GM23248 (cell line): ENCODE measurements at regions not wholly inside any gene's neighbourhood (a gene's known extent, or its start where the extent isn't known, plus 50 kb on each side); places are given as distances from the start of the nearest gene placed in this dataset.

ENCODE experiments used
- DNase-seq: peaks from one replicate; pipeline ENCODE4 v3.0.0-alpha.2; 2015
- H2AFZ ChIP-seq: fragments of 200-600 bp; sonication (generic); 2 replicates; pipeline ENCODE4 v1.6.1; 2016; ENCODE audit warnings: antibody characterized with exemption
- H3F3A ChIP-seq: fragments of 200-600 bp; sonication (generic); 2 replicates; pipeline ENCODE4 v1.6.1; 2016; ENCODE audit warnings: mild to moderate bottlenecking, antibody characterized with exemption, mixed run types; ENCODE audit not compliant: insufficient read depth
- H3K27ac ChIP-seq: fragments of 200-600 bp; sonication (generic); 2 replicates; pipeline ENCODE4 v1.5.1; 2016; ENCODE audit warnings: mild to moderate bottlenecking
- H3K27me3 ChIP-seq: fragments of 200-600 bp; sonication (generic); replicated peaks from 2 replicates; pipeline ENCODE4 v1.6.1; 2016; ENCODE audit warnings: mild to moderate bottlenecking; ENCODE audit not compliant: insufficient read depth
- H3K36me3 ChIP-seq: fragments of 200-600 bp; sonication (generic); 2 replicates; pipeline ENCODE4 v1.6.1; 2016; ENCODE audit warnings: low read depth, mild to moderate bottlenecking
- H3K4me1 ChIP-seq: fragments of 200-600 bp; sonication (generic); 2 replicates; pipeline ENCODE4 v1.6.1; 2016; ENCODE audit warnings: mild to moderate bottlenecking; ENCODE audit not compliant: insufficient read depth
- H3K4me2 ChIP-seq: fragments of 200-600 bp; sonication (generic); one replicate; pipeline ENCODE4 v1.6.1; 2016; ENCODE audit warnings: mild to moderate bottlenecking; ENCODE audit not compliant: unreplicated experiment
- H3K4me3 ChIP-seq: fragments of 200-600 bp; sonication (generic); 2 replicates; pipeline ENCODE4 v1.5.1; 2016; ENCODE audit warnings: mild to moderate bottlenecking
- H3K79me2 ChIP-seq: fragments of 200-600 bp; sonication (generic); 2 replicates; pipeline ENCODE4 v1.6.1; 2016; ENCODE audit warnings: mild to moderate bottlenecking; ENCODE audit not compliant: insufficient read depth
- H3K9ac ChIP-seq: fragments of 200-600 bp; sonication (generic); 2 replicates; pipeline ENCODE4 v1.6.1; 2016; ENCODE audit warnings: mild to moderate bottlenecking
- H3K9me2 ChIP-seq: fragments of 200-600 bp; sonication (generic); 2 replicates; pipeline ENCODE4 v1.6.1; 2016; ENCODE audit warnings: mixed run types, mild to moderate bottlenecking, moderate library complexity; ENCODE audit not compliant: insufficient read depth
- H3K9me3 ChIP-seq: fragments of 200-600 bp; sonication (generic); one replicate; pipeline ENCODE4 v1.6.1; 2017; ENCODE audit warnings: low read depth
- H4K20me1 ChIP-seq: fragments of 200-600 bp; sonication (generic); 2 replicates; pipeline ENCODE4 v1.6.0; 2016; ENCODE audit not compliant: insufficient read depth
- EZH2 ChIP-seq: fragments of 200-600 bp; sonication (generic); IDR thresholded peaks from 2 replicates; pipeline ENCODE4 v1.6.1; 2018; ENCODE audit warnings: antibody characterized with exemption, mild to moderate bottlenecking; ENCODE audit not compliant: insufficient read depth, poor library complexity, severe bottlenecking
- EZH2phosphoT487 ChIP-seq: fragments of 200-600 bp; sonication (generic); IDR thresholded peaks from 2 replicates; pipeline ENCODE4 v1.6.1; 2018; ENCODE audit warnings: antibody characterized with exemption, moderate library complexity, mild to moderate bottlenecking, low read depth; ENCODE audit not compliant: insufficient read depth
- WGBS, 2 experiments: methylation state at CpG; one replicate each; pipeline ENCODE4 v1.1.6; 2015 to 2017; ENCODE audit warnings: low lambda C conversion rate in 2 of 2, low coverage in 1 of 2; ENCODE audit errors: missing lambda C conversion rate in 2 of 2; 5-methylcytosine and 5-hydroxymethylcytosine counted together
- in situ Hi-C: fragments of 300-500 bp; cut with MboI; formaldehyde crosslinking; loops from 2 replicates; pipeline ENCODE4 v1.15.0; 2020

DNA sequence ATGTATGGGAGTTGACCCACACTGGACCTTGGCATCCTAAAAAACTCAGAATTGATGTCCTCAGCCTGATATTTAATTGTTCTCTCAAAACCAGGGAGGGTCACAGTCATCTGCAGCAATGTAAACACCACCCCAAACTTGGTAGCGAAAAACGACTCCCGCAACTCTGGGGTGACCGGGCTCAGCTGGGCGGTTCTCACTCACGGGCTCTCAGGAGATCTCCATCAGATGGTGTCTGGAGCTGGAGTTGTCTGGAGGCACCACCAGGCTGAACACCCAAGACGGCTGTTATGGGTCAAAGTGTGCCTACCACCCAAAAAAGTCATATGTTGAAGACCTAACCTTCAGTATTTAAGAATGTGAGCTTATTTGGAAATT lies 50.9 kb upstream of the NXT1 start:
- H3K4me3 ChIP-seq = no peak overlapping the region
- no peaks in the 10 kb centered on the region for H3K36me3 ChIP-seq
- peaks cover 5% of the 10 kb centered on the region; the same call in 1 of the 2 replicates for H3K27me3 ChIP-seq
- no peaks in the 10 kb centered on the region for H3K9me2 ChIP-seq
- TF ChIP-seq EZH2 (no peak), EZH2phosphoT487 (no peak)
- H3F3A ChIP-seq = peaks cover 1% of the 10 kb centered on the region; the same call in 1 of the 2 replicates
- no peak overlapping the region for H3K4me2 ChIP-seq
- in situ Hi-C loops = no loop called here
- H2AFZ ChIP-seq = no peak overlapping the region
- peaks cover 14% of the 10 kb centered on the region for H3K4me1 ChIP-seq
- no peak overlapping the region for H3K9ac ChIP-seq
- H3K9me3 ChIP-seq = no peaks in the 10 kb centered on the region
- H3K27ac ChIP-seq = no peak overlapping the region
- 95 to 97% methylated on average over 7 of the region's 7 CpGs for WGBS, 2 experiments
- no peaks in the 10 kb centered on the region for H3K79me2 ChIP-seq
- no peaks in the 10 kb centered on the region for H4K20me1 ChIP-seq
- no peak for DNase-seq

DNA sequence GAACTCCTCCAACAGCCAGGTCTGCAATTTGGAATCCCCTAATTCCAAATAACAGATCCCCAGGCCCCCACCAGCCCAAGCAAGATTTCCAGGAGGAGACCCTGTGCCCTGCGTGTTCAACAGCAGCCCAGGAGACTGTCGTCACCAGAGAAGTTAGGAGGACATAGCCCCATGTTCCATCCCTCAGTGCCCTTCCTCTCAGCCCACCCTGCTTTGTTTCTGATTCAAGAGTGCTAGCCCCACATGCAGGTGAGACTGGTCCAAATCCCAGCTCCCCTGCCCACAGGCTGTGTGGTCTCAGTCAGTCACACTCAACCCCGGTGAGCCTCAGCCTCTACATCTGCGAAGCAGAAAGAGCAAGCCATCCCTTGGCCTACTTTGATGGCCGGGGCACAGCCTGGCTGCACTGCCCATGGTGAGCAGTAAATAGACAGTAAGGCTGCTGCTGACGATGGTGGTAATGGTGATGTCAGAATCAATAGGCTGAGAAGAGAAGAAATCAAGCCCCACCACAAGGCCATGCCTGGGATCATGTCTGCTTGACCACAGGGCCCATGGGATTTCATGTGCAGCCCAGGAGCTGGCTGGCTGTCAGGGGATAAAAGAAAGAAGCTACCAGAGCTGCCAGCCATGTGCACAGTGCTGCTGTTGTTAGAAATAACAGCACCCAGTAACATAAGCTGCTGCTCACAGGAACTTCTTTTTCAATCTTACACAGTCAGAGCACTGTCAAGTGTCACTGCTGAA lies 51.5 kb upstream of the NXT1 start:
- no peak overlapping the region for H3K27ac ChIP-seq
- DNase-seq = peak; percentile 39

DNA sequence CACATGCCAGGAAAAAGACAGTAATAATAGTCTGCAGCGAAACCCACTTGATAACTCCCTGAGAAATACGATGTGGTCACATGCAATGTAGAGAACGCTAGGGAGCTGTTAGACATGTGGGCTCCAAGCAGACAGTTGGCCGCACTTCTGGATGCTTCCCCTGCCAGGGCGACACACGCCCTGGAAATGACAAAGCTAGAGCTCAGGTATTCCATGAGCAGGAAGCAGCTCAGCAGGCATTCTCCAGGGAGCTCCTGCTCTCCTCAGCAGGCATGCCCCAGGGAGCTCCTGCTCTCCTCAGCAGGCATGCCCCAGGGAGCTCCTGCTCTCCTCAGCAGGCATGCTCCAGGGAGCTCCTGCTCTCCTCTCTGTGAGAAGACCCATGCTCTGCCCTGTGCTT lies 52.4 kb upstream of the NXT1 start:
- in situ Hi-C loops = no loop called here
- H3K79me2 ChIP-seq = no peaks in the 10 kb centered on the region
- no peak overlapping the region for H3K9ac ChIP-seq
- no peak overlapping the region for H3K4me2 ChIP-seq
- H3K9me3 ChIP-seq = no peaks in the 10 kb centered on the region
- WGBS, 2 experiments = 59 to 63% methylated on average over 6 of the region's 6 CpGs
- H3K36me3 ChIP-seq = no peaks in the 10 kb centered on the region
- H3F3A ChIP-seq = no peaks in the 10 kb centered on the region
- no peak overlapping the region for H3K27ac ChIP-seq
- no peak overlapping the region for H2AFZ ChIP-seq
- DNase-seq = peak; percentile 20
- H3K27me3 ChIP-seq = no peaks in the 10 kb centered on the region; the same call in 1 of the 2 replicates
- H3K4me3 ChIP-seq = no peak overlapping the region
- no peak for TF ChIP-seq EZH2
- TF ChIP-seq EZH2phosphoT487 = no peak
- no peaks in the 10 kb centered on the region for H4K20me1 ChIP-seq
- H3K9me2 ChIP-seq = no peaks in the 10 kb centered on the region
- peaks cover 14% of the 10 kb centered on the region for H3K4me1 ChIP-seq

More for the DNA sequence above, 51.5 kb upstream of the NXT1 start:
- 84 to 91% methylated on average over 6 of the region's 6 CpGs for WGBS, 2 experiments
- H3K9me3 ChIP-seq = no peaks in the 10 kb centered on the region
- in situ Hi-C loops = no loop called here
- no peaks in the 10 kb centered on the region for H3K9me2 ChIP-seq
- H2AFZ ChIP-seq = no peak overlapping the region
- H3K4me2 ChIP-seq = no peak overlapping the region
- no peaks in the 10 kb centered on the region for H4K20me1 ChIP-seq
- no peaks in the 10 kb centered on the region for H3K79me2 ChIP-seq
- H3K27me3 ChIP-seq = peaks cover 5% of the 10 kb centered on the region; the same call in 1 of the 2 replicates
- H3K4me1 ChIP-seq = peaks cover 14% of the 10 kb centered on the region
- no peak overlapping the region for H3K9ac ChIP-seq
- H3F3A ChIP-seq = no peaks in the 10 kb centered on the region
- H3K4me3 ChIP-seq = no peak overlapping the region
- no peaks in the 10 kb centered on the region for H3K36me3 ChIP-seq
- TF ChIP-seq EZH2 = no peak
- no peak for TF ChIP-seq EZH2phosphoT487

DNA sequence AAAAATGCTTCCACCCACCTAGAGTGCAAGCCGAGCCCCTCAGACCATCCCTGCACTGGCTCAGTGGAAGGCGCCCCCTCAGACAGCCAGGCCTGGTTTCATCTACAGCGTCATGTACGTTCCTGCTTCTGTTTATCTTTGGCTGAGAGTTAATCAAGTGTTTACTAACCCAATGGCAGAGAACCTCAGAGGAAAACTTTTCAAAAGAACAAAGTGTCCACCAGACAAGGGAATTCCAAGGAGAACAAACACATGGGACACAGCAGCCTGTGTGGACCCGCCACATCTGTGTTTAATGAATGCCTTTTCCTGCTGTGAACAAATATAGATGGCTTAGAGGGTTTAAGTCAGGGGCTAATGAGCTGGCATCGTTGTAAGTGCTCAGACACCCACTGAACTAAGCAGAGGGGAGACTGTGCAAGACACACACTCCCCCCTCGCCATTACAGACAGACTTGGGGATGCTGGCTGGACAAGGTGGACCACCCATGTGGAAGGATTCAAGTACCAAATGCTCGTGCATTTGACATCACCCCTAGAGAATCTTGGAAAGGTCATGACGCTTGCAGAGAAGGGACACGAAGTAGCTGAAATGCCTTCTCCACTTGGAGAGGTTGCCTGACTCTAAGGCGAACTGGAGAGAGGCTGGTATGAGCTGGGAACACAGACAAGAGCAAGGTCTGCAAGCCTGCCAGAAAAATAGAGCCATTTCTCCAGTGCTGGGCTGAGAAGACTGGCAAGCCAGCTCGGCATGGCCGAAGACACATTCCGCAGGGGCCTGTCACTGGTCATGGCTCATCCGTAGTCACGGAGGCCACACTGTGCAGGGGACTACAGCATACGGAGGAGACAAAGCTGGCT lies 53.5 kb upstream of the NXT1 start:
- Histone ChIP-seq H3K9me2 (no peaks in the 10 kb centered on the region), H3K27me3 (no peaks in the 10 kb centered on the region; the same call in 1 of the 2 replicates), H4K20me1 (no peaks in the 10 kb centered on the region), H3K4me2 (no peak overlapping the region), H3K9ac (no peak overlapping the region), H3K4me3 (no peak overlapping the region), H3K36me3 (no peaks in the 10 kb centered on the region), H3K27ac (no peak overlapping the region), H3K79me2 (no peaks in the 10 kb centered on the region), H3K4me1 (peaks cover 14% of the 10 kb centered on the region), H3K9me3 (no peaks in the 10 kb centered on the region), H2AFZ (no peak overlapping the region), H3F3A (no peaks in the 10 kb centered on the region)
- no peak for TF ChIP-seq EZH2phosphoT487
- no peak for TF ChIP-seq EZH2
- 12 to 15% methylated on average over 17 of the region's 17 CpGs for WGBS, 2 experiments
- in situ Hi-C loops = no loop called here
- DNase-seq = peak; percentile 69
